T-helper 1 cell treated with Interleukin-12 subunit alpha and Interleukin-12 subunit beta and Interleukin-4 antibody, amounts not matched to agents 30 ng/mL and 1 ng/mL, for 36 hours (primary cell): ENCODE measurements at regions not wholly inside any gene's neighbourhood (a gene's known extent, or its start where the extent isn't known, plus 50 kb on each side); places are given as distances from the start of the nearest gene placed in this dataset.

Experiments
- intact Hi-C: fragments of 100-400 bp; cut with micrococcal nuclease; formaldehyde crosslinking; loops from one replicate; pipeline ENCODE4 v1.15.1; 2024

GRCh38 chr3:137201066-137201465 is 243.3 kb downstream of the IL20RB start:
- intact Hi-C loops: no loop called here

GRCh38 chr3:137202941-137203340 is 245.2 kb downstream of the IL20RB start:
- intact Hi-C loops: no loop called here

- intact Hi-C loops: no loop called here
These were observed 246.6 kb downstream of the IL20RB start for GRCh38 chr3:137204409-137204808.

GRCh38 chr3:137205394-137206045 is 247.7 kb downstream of the IL20RB start:
- intact Hi-C loops: no loop called here

GRCh38 chr3:137207616-137208015 is 249.8 kb downstream of the IL20RB start:
- intact Hi-C loops: no loop called here

GRCh38 chr3:137217733-137218132 is 259.9 kb downstream of the IL20RB start:
- intact Hi-C loops: no loop called here

- intact Hi-C loops: no loop called here
These were observed 262.1 kb downstream of the IL20RB start for GRCh38 chr3:137219801-137220445.

GRCh38 chr3:137222736-137223225 is 265.0 kb downstream of the IL20RB start:
- intact Hi-C loops: no loop called here

GRCh38 chr3:137224464-137224863 is 266.7 kb downstream of the IL20RB start:
- intact Hi-C loops: no loop called here

- intact Hi-C loops: no loop called here
These were observed 285.1 kb downstream of the IL20RB start for GRCh38 chr3:137242836-137243400.

- intact Hi-C loops: no loop called here
These were observed 288.7 kb downstream of the IL20RB start for GRCh38 chr3:137246491-137246890.

- intact Hi-C loops: no loop called here
These were observed 291.6 kb downstream of the IL20RB start for GRCh38 chr3:137249311-137249940.

GRCh38 chr3:137259089-137259488 is 301.3 kb downstream of the IL20RB start:
- intact Hi-C loops: no loop called here

GRCh38 chr3:137259701-137260100 is 301.9 kb downstream of the IL20RB start:
- intact Hi-C loops: no loop called here

GRCh38 chr3:137264071-137264820 is 306.5 kb downstream of the IL20RB start:
- intact Hi-C loops: no loop called here

- intact Hi-C loops: no loop called here
These were observed 307.1 kb downstream of the IL20RB start for GRCh38 chr3:137264843-137265330.

GRCh38 chr3:137282871-137283270 is 325.1 kb downstream of the IL20RB start:
- intact Hi-C loops: no loop called here

GRCh38 chr3:137285924-137286323 is 328.1 kb downstream of the IL20RB start:
- intact Hi-C loops: no loop called here

- intact Hi-C loops: no loop called here
These were observed 335.3 kb downstream of the IL20RB start for GRCh38 chr3:137293086-137293485.

- intact Hi-C loops: no loop called here
These were observed 336.4 kb downstream of the IL20RB start for GRCh38 chr3:137294139-137294538.

- intact Hi-C loops: no loop called here
These were observed 337.1 kb downstream of the IL20RB start for GRCh38 chr3:137294839-137295238.
